VCaP (cell line): ENCODE measurements at regions not wholly inside any gene's neighbourhood (a gene's known extent, or its start where the extent isn't known, plus 50 kb on each side); places are given as distances from the start of the nearest gene placed in this dataset.

Experiments used
- H3K27ac ChIP-seq: fragments of 450-650 bp; 2 replicates; pipeline ENCODE4 v1.5.1; 2017
- TF ChIP-seq, protein P1 (sequence below): fragments of 450-650 bp; conservative IDR thresholded peaks from 2 replicates; pipeline ENCODE4 v1.5.1; 2017; ENCODE audit warnings: mild to moderate bottlenecking, moderate library complexity

DNA sequence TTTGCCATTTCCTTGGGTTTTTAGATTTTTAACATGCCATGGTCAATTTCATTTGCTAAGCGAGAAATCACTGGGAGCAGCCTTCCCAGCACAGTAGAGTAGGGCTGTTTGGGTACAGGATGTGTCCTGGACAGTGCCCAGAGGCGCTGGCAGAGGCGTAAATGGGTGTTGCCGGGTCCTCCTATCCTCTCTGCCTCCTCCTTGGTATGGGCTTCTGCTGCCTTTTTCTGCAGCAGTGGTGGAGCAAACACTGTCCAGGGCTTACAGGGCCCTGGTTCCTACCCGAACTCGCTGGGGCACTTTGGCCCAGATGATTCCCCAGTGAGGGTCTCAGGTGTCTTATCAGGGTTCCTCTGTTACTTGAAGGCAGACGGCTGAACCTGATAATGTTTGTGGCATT is 298.3 kb downstream of the RPS24 start:
- no peak overlapping the region for H3K27ac ChIP-seq
- TF ChIP-seq, protein P1, sequence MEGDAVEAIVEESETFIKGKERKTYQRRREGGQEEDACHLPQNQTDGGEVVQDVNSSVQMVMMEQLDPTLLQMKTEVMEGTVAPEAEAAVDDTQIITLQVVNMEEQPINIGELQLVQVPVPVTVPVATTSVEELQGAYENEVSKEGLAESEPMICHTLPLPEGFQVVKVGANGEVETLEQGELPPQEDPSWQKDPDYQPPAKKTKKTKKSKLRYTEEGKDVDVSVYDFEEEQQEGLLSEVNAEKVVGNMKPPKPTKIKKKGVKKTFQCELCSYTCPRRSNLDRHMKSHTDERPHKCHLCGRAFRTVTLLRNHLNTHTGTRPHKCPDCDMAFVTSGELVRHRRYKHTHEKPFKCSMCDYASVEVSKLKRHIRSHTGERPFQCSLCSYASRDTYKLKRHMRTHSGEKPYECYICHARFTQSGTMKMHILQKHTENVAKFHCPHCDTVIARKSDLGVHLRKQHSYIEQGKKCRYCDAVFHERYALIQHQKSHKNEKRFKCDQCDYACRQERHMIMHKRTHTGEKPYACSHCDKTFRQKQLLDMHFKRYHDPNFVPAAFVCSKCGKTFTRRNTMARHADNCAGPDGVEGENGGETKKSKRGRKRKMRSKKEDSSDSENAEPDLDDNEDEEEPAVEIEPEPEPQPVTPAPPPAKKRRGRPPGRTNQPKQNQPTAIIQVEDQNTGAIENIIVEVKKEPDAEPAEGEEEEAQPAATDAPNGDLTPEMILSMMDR = no peak

DNA sequence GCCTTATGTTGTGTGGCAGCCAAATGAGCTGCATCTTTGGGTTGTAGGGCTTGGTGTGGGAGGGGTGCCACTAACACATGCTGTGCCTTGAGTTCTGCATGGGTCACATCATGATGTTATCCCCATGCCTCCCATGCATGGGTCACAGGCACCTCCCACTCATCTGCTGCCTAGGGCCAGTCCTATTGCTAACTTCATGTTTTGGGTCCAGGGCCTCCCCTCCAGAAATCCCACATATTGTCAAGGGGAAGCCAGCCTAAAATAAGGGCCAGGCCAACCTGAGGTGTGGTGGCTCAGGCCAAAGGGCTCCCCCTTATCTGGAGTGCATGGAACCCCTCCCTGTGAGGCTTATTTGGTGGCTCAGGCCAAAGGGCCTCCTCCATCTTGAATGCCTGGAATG is 299.0 kb downstream of the RPS24 start:
- TF ChIP-seq, protein P1 = no peak
- no peak overlapping the region for H3K27ac ChIP-seq

DNA sequence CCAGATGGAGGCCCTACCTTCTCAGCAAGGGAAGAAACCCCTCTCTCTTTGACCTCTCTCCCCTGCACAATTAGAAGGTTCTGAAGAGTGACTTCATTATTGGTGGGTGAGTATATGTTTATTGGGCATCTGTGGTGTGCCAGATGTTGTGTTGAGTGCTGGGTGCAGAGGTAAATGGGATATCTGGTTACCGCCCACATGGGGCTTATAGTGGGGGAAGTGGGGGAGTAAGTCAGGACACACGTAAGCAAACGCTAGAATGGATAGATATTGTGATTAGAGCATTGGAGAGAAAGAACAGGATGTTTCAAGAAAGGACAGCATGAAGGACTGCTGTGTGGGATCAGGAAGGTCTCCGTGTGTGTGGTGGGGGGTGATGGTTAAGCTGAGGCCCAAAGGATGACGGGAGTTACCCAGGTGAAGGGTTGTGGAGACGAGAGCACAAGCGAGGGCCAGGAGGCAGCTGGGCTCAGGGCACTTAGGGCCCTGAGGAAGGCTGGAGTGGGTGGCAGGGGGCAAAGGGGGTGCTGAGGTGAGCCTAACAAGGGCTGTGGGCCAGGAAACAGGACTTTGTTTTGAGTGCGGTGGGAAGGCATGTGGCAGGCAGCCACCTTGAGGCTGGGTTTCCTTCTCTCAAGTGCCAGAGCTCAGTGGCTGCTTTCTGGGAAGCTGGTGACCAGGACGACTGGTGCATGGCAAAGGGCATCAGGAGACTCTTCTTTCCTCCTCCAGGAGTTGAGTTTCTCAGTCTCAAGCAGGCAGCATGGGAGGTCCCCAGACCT is 299.9 kb downstream of the RPS24 start:
- TF ChIP-seq, protein P1 = no peak
- H3K27ac ChIP-seq = no peak overlapping the region

DNA sequence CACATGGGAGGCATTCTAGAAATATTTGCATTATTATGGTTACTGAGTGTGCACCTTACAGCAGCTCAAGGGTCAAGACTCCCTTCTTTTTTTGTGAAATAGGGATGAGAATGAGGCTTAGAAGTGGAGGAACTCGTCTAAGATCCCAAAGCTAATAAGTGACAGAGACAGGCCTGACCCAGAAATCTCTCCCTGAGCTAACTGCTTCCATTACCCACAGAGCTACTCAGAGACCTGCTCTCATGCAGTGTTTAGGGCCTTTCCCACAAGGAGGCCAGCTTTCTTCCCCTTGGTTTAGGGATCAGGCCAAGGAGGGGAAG is 301.7 kb downstream of the RPS24 start:
- TF ChIP-seq, protein P1 = no peak
- H3K27ac ChIP-seq = no peak overlapping the region

DNA sequence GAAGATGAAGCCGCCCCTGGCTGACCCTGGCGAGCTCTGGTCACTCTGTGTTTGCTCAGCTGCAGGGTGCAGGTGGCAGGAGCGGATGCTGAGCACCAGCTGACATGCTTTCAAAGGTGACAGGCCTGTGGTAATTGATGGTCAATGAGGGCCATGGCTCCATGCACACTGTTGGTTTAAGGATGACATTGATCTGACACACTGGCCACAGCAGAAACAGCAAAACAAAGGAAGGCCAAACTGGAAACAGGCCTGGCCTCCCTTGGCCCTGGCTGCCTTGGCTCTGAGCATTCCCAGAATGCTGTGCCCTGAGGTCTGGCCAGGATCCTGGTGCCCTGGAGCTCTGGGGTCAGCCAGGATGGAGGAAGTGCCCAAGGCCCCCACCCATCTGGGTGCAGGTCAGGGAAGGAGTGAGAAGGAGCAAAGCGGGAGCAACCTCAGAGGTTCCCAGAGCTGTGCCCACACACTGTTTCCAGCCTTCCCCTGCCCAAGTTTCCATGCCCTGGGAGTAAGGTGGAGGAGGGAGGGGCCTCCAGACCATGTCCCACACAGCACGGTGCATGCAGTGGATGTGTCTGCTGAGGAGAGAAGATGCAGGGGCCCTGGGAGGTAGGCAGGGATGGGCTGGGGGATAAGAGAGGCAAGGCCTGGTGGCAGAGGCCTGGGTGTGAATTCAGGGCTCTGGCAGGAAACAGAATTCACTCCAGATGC is 302.2 kb downstream of the RPS24 start:
- no peak overlapping the region for H3K27ac ChIP-seq
- TF ChIP-seq, protein P1 = no peak

DNA sequence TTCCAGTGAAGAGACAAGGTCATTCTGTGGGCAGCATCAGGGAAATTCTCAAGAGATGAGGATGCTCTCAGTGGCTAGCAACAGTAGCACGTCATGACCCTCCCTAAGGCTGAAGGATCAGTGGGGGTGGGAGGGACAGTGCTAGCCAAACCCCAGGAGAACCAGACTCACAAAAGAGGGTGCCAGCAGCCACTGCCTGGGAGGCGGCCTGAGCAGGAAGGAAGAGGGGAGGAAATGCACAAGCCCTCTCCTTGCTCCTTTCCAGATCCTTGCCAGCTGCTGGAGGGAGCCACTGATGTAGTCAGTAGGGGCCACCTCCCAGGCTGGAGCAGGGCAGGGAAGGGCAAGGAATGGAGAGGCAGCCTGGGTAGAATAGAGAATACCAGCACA is 302.7 kb downstream of the RPS24 start:
- no peak overlapping the region for H3K27ac ChIP-seq
- TF ChIP-seq, protein P1 = no peak

DNA sequence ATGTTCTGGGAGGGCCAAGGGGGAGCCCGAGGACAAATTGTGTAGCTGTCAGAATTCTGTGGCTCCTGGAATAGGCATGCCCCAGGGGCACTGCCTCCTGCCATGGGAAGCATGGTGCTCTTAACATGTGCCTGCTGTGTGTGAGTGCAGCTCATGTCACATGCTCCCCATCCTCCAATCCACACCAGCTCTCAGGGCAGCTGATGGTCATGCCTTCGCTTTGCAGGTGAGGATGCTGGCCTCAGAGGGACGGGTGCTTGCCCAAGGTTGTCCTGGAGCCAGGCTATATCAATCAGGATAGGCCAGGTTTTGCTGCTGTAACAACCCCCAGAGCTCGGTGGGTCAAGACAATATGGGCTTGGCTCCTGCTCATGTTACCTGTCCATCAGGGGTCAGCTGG is 303.4 kb downstream of the RPS24 start:
- TF ChIP-seq, protein P1 = no peak
- H3K27ac ChIP-seq = no peak overlapping the region
